ENCODE measurements at regions not wholly inside any gene's neighbourhood (a gene's known extent, or its start where the extent isn't known, plus 50 kb on each side); places are given as distances from the start of the nearest gene placed in this dataset.

- 83% methylated on average over 7 of the region's 7 CpGs for WGBS (ENCODE audit: insufficient coverage)
Measured at GRCh38 chr20:17059465-17059864, 167.4 kb upstream of the PCSK2 start.

DNA sequence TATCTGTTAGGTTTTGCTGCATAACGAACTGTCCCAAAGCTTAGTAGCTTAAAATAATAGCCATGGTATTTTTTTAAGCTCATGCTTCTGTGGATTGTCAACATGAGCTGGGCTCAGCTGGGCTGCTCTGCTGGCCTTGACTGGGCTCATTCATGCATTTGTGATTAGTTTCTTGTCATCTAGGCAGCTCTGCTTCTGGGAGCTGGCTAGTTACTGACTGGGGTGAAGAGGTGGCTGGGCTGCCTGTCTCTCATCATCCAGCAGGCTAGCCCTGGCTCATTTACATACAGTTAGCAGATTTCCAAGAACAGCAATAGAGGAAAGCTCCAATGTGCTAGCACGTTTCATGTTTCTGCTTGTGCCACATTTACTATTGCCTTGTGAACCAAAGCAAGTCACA lies 165.1 kb upstream of the PCSK2 start:
- H3K27me3 ChIP-seq (ENCODE audit: control insufficient read depth, insufficient read depth, low read length), result no peaks in the 10 kb centered on the region
- no peaks in the 10 kb centered on the region for H3K4me1 Mint-ChIP-seq
- H3K27me3 Mint-ChIP-seq (ENCODE audit: low read depth in 2 of 2), result no peaks in the 10 kb centered on the region
- H3K36me3 ChIP-seq (ENCODE audit: control insufficient read depth, insufficient read depth, low read length), result no peaks in the 10 kb centered on the region
- peaks cover 8 to 18% of the 10 kb centered on the region in 2 donors for H3K9me3 Mint-ChIP-seq
- ATAC-seq, result no peak
- H3K4me3 ChIP-seq (ENCODE audit: low read length), result no peak overlapping the region
- no peak for DNase-seq
- H3K4me1 ChIP-seq (ENCODE audit: control insufficient read depth, insufficient read depth, low read length), result no peaks in the 10 kb centered on the region
- 68% methylated on average over 2 of the region's 2 CpGs for WGBS (ENCODE audit: insufficient coverage)
- no peaks in the 10 kb centered on the region for H3K9me3 ChIP-seq (ENCODE audit: control insufficient read depth, insufficient read depth, low read length)
- TF ChIP-seq, protein P1, sequence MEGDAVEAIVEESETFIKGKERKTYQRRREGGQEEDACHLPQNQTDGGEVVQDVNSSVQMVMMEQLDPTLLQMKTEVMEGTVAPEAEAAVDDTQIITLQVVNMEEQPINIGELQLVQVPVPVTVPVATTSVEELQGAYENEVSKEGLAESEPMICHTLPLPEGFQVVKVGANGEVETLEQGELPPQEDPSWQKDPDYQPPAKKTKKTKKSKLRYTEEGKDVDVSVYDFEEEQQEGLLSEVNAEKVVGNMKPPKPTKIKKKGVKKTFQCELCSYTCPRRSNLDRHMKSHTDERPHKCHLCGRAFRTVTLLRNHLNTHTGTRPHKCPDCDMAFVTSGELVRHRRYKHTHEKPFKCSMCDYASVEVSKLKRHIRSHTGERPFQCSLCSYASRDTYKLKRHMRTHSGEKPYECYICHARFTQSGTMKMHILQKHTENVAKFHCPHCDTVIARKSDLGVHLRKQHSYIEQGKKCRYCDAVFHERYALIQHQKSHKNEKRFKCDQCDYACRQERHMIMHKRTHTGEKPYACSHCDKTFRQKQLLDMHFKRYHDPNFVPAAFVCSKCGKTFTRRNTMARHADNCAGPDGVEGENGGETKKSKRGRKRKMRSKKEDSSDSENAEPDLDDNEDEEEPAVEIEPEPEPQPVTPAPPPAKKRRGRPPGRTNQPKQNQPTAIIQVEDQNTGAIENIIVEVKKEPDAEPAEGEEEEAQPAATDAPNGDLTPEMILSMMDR (IDR thresholded peaks at IDR 0.05), result no peak
- no peak overlapping the region for H3K27ac ChIP-seq (ENCODE audit: low read length)
- intact Hi-C loops (cut with micrococcal nuclease), result loop anchor here (10.0 kb wide), 1 partner anchor 57 kb away; no protein-coding TSS in a partner anchor
- H3K4me3 Mint-ChIP-seq, result no peak overlapping the region
- H3K27ac Mint-ChIP-seq, result no peak overlapping the region
- H3K36me3 Mint-ChIP-seq, result no peaks in the 10 kb centered on the region

More at GRCh38 chr20:17059465-17059864, 167.4 kb upstream of the PCSK2 start:
- Histone ChIP-seq H3K36me3 (ENCODE audit: control insufficient read depth, insufficient read depth, low read length) (no peaks in the 10 kb centered on the region), H3K27me3 (ENCODE audit: control insufficient read depth, insufficient read depth, low read length) (no peaks in the 10 kb centered on the region), H3K4me1 (ENCODE audit: control insufficient read depth, insufficient read depth, low read length) (no peaks in the 10 kb centered on the region), H3K9me3 (ENCODE audit: control insufficient read depth, insufficient read depth, low read length) (peaks cover 5% of the 10 kb centered on the region), H3K27ac (ENCODE audit: low read length) (no peak overlapping the region), H3K4me3 (ENCODE audit: low read length) (no peak overlapping the region)
- no peaks in the 10 kb centered on the region for H3K4me1 Mint-ChIP-seq
- no peak overlapping the region for H3K27ac Mint-ChIP-seq
- DNase-seq (no peak), ATAC-seq (no peak)
- no peak overlapping the region for H3K4me3 Mint-ChIP-seq
- H3K27me3 Mint-ChIP-seq (ENCODE audit: low read depth in 2 of 2), result no peaks in the 10 kb centered on the region
- TF ChIP-seq, protein P1 (IDR thresholded peaks at IDR 0.05), result no peak
- intact Hi-C loops (cut with micrococcal nuclease), result no loop called here
- H3K36me3 Mint-ChIP-seq, result no peaks in the 10 kb centered on the region
- H3K9me3 Mint-ChIP-seq, result peaks cover 8 to 21% of the 10 kb centered on the region in 2 donors

DNA sequence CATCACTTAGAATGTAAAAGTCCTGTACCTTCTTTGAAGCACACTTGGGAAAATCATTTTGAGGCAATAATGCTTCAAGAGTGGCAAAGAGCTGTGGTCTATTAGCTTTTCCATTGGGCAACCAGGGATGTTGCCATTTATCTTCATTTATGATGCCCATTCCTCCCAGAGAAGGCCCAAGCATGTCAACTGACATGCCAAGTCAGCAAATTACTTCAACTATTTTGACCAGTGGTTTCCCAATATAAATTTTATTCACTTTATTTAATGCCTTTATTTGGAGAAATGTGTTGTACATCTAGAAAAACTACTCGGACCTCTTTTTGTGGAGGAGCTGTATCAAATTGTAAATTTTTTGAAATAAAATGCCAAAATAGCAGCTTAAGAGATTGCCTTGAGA lies 164.1 kb upstream of the PCSK2 start:
- H3K4me3 ChIP-seq (ENCODE audit: low read length), result no peak overlapping the region
- H3K9me3 ChIP-seq (ENCODE audit: control insufficient read depth, insufficient read depth, low read length), result no peaks in the 10 kb centered on the region
- WGBS (ENCODE audit: insufficient coverage), result 86% methylated on average over 1 of the region's 1 CpG
- Mint-ChIP-seq H3K4me1 (no peaks in the 10 kb centered on the region), H3K9me3 (peaks cover 6 to 12% of the 10 kb centered on the region in 2 donors), H3K4me3 (no peak overlapping the region), H3K27me3 (ENCODE audit: low read depth in 2 of 2) (no peaks in the 10 kb centered on the region), H3K36me3 (no peaks in the 10 kb centered on the region), H3K27ac (no peak overlapping the region)
- no peaks in the 10 kb centered on the region for H3K36me3 ChIP-seq (ENCODE audit: control insufficient read depth, insufficient read depth, low read length)
- TF ChIP-seq, protein P1 (IDR thresholded peaks at IDR 0.05), result no peak
- intact Hi-C loops (cut with micrococcal nuclease), result loop anchor here (10.0 kb wide), 1 partner anchor 58 kb away; no protein-coding TSS in a partner anchor
- no peaks in the 10 kb centered on the region for H3K4me1 ChIP-seq (ENCODE audit: control insufficient read depth, insufficient read depth, low read length)
- H3K27me3 ChIP-seq (ENCODE audit: control insufficient read depth, insufficient read depth, low read length), result no peaks in the 10 kb centered on the region
- no peak for DNase-seq
- no peak overlapping the region for H3K27ac ChIP-seq (ENCODE audit: low read length)
- ATAC-seq, result no peak

GRCh38 chr20:17066902-17067301 lies 159.9 kb upstream of the PCSK2 start:
- H3K27me3 Mint-ChIP-seq (ENCODE audit: low read depth in 2 of 2), result no peaks in the 10 kb centered on the region
- no peaks in the 10 kb centered on the region for H3K4me1 Mint-ChIP-seq
- Histone ChIP-seq H3K27ac (ENCODE audit: low read length) (no peak overlapping the region), H3K36me3 (ENCODE audit: control insufficient read depth, insufficient read depth, low read length) (no peaks in the 10 kb centered on the region), H3K9me3 (ENCODE audit: control insufficient read depth, insufficient read depth, low read length) (no peaks in the 10 kb centered on the region), H3K27me3 (ENCODE audit: control insufficient read depth, insufficient read depth, low read length) (no peaks in the 10 kb centered on the region), H3K4me1 (ENCODE audit: control insufficient read depth, insufficient read depth, low read length) (no peaks in the 10 kb centered on the region), H3K4me3 (ENCODE audit: low read length) (no peak overlapping the region)
- ATAC-seq, result no peak
- peaks cover 10 to 12% of the 10 kb centered on the region in 2 donors for H3K9me3 Mint-ChIP-seq
- WGBS (ENCODE audit: insufficient coverage), result 81% methylated on average over 2 of the region's 3 CpGs
- H3K27ac Mint-ChIP-seq, result no peak overlapping the region
- intact Hi-C loops (cut with micrococcal nuclease), result loop anchor here (10.0 kb wide), 1 partner anchor 62 kb away; no protein-coding TSS in a partner anchor
- no peak overlapping the region for H3K4me3 Mint-ChIP-seq
- no peak for DNase-seq
- TF ChIP-seq, protein P1 (IDR thresholded peaks at IDR 0.05), result no peak
- H3K36me3 Mint-ChIP-seq, result no peaks in the 10 kb centered on the region

All from natural killer cell (primary cell).